ENCODE measurements at regions not wholly inside any gene's neighbourhood (a gene's known extent, or its start where the extent isn't known, plus 50 kb on each side); places are given as distances from the start of the nearest gene placed in this dataset.
"Not testable (repeated sequence)": the region's sequence is repeated elsewhere in the genome, so short reads cannot be mapped to it uniquely, and the experiment has no call there.

GRCh38 chr1:67554204-67554603, 124.0 kb upstream of the SERBP1 start:
- H3K4me2 ChIP-seq (ENCODE audit: control insufficient read depth, insufficient read depth); DNase-seq (ENCODE audit: low read depth, low spot score); FAIRE-seq; BruUV-seq (replicated peaks); H2AFZ ChIP-seq (ENCODE audit: control insufficient read depth, low read depth, low read length); H4K20me1 ChIP-seq (ENCODE audit: control insufficient read depth, insufficient read depth); in situ Hi-C loops (cut with MboI); ATAC-seq; H3K36me3 ChIP-seq (ENCODE audit: control insufficient read depth in 2 of 2, insufficient read depth in 2 of 2, low read length in 1 of 2); H3K79me2 ChIP-seq (ENCODE audit: control insufficient read depth, insufficient read depth, low read length); H3K27me3 ChIP-seq (replicated peaks in 1 of 2; ENCODE audit: control insufficient read depth in 2 of 2, insufficient read depth in 2 of 2, low read length in 1 of 2); H3K27ac ChIP-seq (ENCODE audit: control insufficient read depth, insufficient read depth); H3K4me3 ChIP-seq; H3K9ac ChIP-seq (ENCODE audit: control insufficient read depth, insufficient read depth, low read length); H3K4me1 ChIP-seq (ENCODE audit: control insufficient read depth, insufficient read depth, low read length); H3K9me3 ChIP-seq (replicated peaks; ENCODE audit: control insufficient read depth, insufficient read depth, low read length); intact Hi-C loops (cut with micrococcal nuclease; ENCODE audit: unreplicated experiment): not testable (repeated sequence)
- ChIA-PET RAD21 (ENCODE audit: unreplicated experiment) (interaction anchor here (1.0 to 1.9 kb wide), 2 partner anchors 14 to 56 kb away, joined by 3 to 4 read pairs; no protein-coding TSS in a partner anchor), SMC1A (ENCODE audit: uncharacterized antibody, unreplicated experiment) (interaction anchor here (1.3 to 11.5 kb wide), 4 partner anchors 8 to 204 kb away, joined by 3 to 205 read pairs (median 6); no protein-coding TSS in a partner anchor), POLR2A (interaction anchor here (1.1 kb wide), 2 partner anchors 14 to 206 kb away, joined by 3 to 4 read pairs; no protein-coding TSS in a partner anchor), CTCF (interaction anchor here (0.6 to 11.5 kb wide), 6 partner anchors 9 to 205 kb away, joined by 3 to 227 read pairs (median 4); no protein-coding TSS in a partner anchor)
- 24% methylated on average over 5 of the region's 5 CpGs for WGBS (ENCODE audit: insufficient coverage, insufficient replicate concordance, low lambda C conversion rate, missing lambda C conversion rate)
- peak; percentile 76 for TF ChIP-seq MTA2 (IDR thresholded peaks at IDR 0.05; ENCODE audit: low read depth)
- peak; percentile 30 for TF ChIP-seq MEF2B (IDR thresholded peaks at IDR 0.05; ENCODE audit: partially characterized antibody, poor library complexity, severe bottlenecking)
- TF ChIP-seq, protein P1, sequence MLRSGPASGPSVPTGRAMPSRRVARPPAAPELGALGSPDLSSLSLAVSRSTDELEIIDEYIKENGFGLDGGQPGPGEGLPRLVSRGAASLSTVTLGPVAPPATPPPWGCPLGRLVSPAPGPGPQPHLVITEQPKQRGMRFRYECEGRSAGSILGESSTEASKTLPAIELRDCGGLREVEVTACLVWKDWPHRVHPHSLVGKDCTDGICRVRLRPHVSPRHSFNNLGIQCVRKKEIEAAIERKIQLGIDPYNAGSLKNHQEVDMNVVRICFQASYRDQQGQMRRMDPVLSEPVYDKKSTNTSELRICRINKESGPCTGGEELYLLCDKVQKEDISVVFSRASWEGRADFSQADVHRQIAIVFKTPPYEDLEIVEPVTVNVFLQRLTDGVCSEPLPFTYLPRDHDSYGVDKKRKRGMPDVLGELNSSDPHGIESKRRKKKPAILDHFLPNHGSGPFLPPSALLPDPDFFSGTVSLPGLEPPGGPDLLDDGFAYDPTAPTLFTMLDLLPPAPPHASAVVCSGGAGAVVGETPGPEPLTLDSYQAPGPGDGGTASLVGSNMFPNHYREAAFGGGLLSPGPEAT (IDR thresholded peaks at IDR 0.05; ENCODE audit: low read depth) = 0 out of 2 replicates have a peak, but pooled peaks have one; percentile 21

Data from GM12878 (cell line).